ENCODE measurements at regions not wholly inside any gene's neighbourhood (a gene's known extent, or its start where the extent isn't known, plus 50 kb on each side); places are given as distances from the start of the nearest gene placed in this dataset.

DNA sequence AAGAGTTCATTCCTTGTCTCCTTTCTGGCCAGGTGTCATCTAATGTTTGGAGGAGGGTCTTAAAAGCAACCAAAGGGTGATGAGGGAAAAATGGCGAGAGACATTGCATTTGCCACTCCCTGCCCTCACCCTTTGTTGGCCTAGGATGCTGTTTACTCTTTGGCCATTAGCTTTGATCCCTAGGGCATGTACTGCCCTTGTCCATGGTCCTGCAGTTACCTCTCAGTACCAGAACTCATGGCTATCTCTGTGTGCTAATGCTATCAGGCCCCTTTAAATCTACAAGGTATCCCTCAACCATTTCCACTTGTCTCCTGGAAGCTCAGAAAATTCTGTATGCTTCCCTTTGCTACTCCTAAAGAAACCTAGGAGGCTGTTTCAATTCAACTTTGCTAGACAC is 424.8 kb upstream of the PLXNA2 start:
- TF ChIP-seq, protein P1, sequence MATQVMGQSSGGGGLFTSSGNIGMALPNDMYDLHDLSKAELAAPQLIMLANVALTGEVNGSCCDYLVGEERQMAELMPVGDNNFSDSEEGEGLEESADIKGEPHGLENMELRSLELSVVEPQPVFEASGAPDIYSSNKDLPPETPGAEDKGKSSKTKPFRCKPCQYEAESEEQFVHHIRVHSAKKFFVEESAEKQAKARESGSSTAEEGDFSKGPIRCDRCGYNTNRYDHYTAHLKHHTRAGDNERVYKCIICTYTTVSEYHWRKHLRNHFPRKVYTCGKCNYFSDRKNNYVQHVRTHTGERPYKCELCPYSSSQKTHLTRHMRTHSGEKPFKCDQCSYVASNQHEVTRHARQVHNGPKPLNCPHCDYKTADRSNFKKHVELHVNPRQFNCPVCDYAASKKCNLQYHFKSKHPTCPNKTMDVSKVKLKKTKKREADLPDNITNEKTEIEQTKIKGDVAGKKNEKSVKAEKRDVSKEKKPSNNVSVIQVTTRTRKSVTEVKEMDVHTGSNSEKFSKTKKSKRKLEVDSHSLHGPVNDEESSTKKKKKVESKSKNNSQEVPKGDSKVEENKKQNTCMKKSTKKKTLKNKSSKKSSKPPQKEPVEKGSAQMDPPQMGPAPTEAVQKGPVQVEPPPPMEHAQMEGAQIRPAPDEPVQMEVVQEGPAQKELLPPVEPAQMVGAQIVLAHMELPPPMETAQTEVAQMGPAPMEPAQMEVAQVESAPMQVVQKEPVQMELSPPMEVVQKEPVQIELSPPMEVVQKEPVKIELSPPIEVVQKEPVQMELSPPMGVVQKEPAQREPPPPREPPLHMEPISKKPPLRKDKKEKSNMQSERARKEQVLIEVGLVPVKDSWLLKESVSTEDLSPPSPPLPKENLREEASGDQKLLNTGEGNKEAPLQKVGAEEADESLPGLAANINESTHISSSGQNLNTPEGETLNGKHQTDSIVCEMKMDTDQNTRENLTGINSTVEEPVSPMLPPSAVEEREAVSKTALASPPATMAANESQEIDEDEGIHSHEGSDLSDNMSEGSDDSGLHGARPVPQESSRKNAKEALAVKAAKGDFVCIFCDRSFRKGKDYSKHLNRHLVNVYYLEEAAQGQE (IDR thresholded peaks at IDR 0.05; ENCODE audit: insufficient read depth in 1 of 2, low read depth in 2 of 2, low read length in 2 of 2), result peak; percentile 81 to 93
- no peak for TF ChIP-seq TAF1 (IDR thresholded peaks at IDR 0.05; ENCODE audit: borderline replicate concordance, insufficient read depth, low read length)

DNA sequence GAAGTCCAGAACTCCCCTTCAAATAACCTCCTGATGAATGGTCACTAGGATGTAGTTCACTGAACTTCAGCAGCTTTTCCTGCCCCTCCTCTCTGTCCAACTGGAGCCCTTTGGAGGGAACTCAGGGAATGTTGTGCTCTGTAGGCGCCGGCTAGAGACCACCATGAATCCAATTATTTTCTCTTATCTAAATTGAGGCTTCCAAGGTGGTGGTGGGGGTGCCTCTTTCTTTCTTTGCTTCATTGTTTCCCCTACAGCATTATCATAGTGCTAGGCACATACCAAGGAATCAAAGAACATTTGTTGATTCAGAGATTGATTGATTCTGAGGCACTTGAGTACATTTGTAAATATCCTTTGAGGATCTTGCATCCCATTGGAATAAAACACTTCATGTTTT is 426.6 kb upstream of the PLXNA2 start:
- no peak for TF ChIP-seq SIN3A (IDR thresholded peaks at IDR 0.05; ENCODE audit: borderline replicate concordance, insufficient read depth, low read length)
- no peak for TF ChIP-seq FOXP2 (optimal IDR thresholded peaks at IDR 0.05; ENCODE audit: borderline replicate concordance, extremely low read depth, extremely low read length, insufficient read depth)
- no peak for TF ChIP-seq TAF1 (IDR thresholded peaks at IDR 0.05; ENCODE audit: borderline replicate concordance, insufficient read depth, low read length)
- TF ChIP-seq, protein P1 (IDR thresholded peaks at IDR 0.05; ENCODE audit: insufficient read depth in 1 of 2, low read depth in 2 of 2, low read length in 2 of 2), result no peak
- no peak for TF ChIP-seq POLR2AphosphoS5 (IDR thresholded peaks at IDR 0.05; ENCODE audit: low read depth, low read length)

DNA sequence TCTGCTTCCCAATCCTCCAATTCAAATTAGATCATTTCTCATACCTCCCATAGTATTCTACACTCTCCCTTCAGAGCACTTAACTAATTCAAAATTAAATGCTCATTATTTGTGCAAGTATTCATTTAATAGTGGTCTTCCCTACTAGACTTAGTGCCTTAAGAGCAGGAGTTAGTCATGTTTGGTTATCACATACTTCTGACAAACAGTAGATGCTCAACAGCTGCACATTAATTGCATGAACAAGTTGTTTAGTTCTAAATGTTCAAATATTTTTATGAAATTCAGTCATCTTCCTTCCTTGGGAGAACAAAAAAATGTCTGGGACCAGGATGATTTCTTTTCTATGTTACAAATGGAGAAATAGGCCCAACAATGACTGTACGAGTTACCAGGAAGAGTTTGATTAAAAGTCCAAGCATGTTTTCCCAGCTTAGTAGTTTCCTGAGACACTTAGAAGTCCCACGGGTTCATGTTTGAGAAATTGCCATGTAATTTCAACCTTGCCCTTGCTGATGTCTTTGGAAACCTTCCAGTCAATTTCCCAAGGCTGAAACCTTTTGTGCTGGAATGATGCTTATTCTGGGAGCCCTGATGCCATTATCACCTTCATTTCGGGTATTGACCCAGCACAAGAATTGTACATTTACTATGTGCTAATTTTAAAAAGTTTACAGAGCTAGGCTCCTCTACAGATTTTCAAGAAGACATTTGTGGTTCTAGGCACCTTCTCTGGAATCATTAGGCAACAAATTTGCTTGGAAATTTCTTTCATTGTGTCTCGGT is 437.9 kb upstream of the PLXNA2 start:
- TF ChIP-seq, protein P1 (IDR thresholded peaks at IDR 0.05; ENCODE audit: insufficient read depth in 1 of 2, low read depth in 2 of 2, low read length in 2 of 2), result no peak
- no peak for TF ChIP-seq TAF1 (IDR thresholded peaks at IDR 0.05; ENCODE audit: borderline replicate concordance, insufficient read depth, low read length)
- TF ChIP-seq POLR2AphosphoS5 (IDR thresholded peaks at IDR 0.05; ENCODE audit: low read depth, low read length), result no peak
- TF ChIP-seq SIN3A (IDR thresholded peaks at IDR 0.05; ENCODE audit: borderline replicate concordance, insufficient read depth, low read length), result no peak
- no peak for TF ChIP-seq FOXP2 (optimal IDR thresholded peaks at IDR 0.05; ENCODE audit: borderline replicate concordance, extremely low read depth, extremely low read length, insufficient read depth)

DNA sequence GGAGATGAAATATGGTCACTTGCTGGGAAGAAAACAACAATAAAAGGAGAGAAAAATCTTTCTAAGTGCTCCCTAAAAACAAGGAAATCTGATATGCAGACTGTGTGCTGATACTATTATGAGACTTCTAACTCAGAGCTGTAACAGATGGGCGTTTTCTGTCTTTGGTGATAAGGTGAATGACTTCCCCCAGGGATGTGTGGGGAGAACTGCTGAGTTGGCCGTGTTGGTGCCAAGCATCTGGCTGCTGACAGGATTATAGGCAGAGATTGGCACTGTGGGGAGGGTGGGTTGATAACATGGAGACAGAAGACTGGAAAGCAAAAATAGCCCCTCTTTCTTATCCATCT is 438.5 kb upstream of the PLXNA2 start:
- TF ChIP-seq SIN3A (IDR thresholded peaks at IDR 0.05; ENCODE audit: borderline replicate concordance, insufficient read depth, low read length) (no peak), TAF1 (IDR thresholded peaks at IDR 0.05; ENCODE audit: borderline replicate concordance, insufficient read depth, low read length) (no peak), POLR2AphosphoS5 (IDR thresholded peaks at IDR 0.05; ENCODE audit: low read depth, low read length) (no peak), FOXP2 (optimal IDR thresholded peaks at IDR 0.05; ENCODE audit: borderline replicate concordance, extremely low read depth, extremely low read length, insufficient read depth) (no peak)
- TF ChIP-seq, protein P1 (IDR thresholded peaks at IDR 0.05; ENCODE audit: insufficient read depth in 1 of 2, low read depth in 2 of 2, low read length in 2 of 2), result no peak

DNA sequence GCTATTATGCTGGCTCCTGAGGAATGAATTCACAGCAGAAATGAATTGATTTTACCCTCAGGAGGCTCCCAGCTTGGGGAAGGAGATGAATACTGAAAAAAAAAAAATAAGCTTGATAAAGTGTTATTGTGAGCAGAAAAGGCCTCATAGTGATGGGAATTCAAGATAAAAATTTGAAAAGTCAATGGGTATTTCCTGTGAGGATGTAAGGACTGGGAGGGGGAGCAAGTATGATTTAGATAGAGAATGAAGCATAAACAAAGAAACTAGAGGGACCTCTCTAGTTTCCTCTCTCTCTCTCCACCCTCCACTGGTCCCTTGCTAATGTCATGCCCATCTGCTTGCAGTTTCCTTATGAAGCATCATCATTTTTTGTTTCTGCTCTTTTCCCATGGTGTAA is 439.0 kb upstream of the PLXNA2 start:
- TF ChIP-seq FOXP2 (optimal IDR thresholded peaks at IDR 0.05; ENCODE audit: borderline replicate concordance, extremely low read depth, extremely low read length, insufficient read depth), result no peak
- TF ChIP-seq TAF1 (IDR thresholded peaks at IDR 0.05; ENCODE audit: borderline replicate concordance, insufficient read depth, low read length), result no peak
- TF ChIP-seq, protein P1 (IDR thresholded peaks at IDR 0.05; ENCODE audit: insufficient read depth in 1 of 2, low read depth in 2 of 2, low read length in 2 of 2), result no peak
- TF ChIP-seq POLR2AphosphoS5 (IDR thresholded peaks at IDR 0.05; ENCODE audit: low read depth, low read length), result no peak
- no peak for TF ChIP-seq SIN3A (IDR thresholded peaks at IDR 0.05; ENCODE audit: borderline replicate concordance, insufficient read depth, low read length)

Data from PFSK-1 (cell line).